ENCODE measurements at regions not wholly inside any gene's neighbourhood (a gene's known extent, or its start where the extent isn't known, plus 50 kb on each side); places are given as distances from the start of the nearest gene placed in this dataset.
A peak's percentile ranks its signal among the peaks of the same experiment; 100 is the strongest.

- TF ChIP-seq, protein P1, sequence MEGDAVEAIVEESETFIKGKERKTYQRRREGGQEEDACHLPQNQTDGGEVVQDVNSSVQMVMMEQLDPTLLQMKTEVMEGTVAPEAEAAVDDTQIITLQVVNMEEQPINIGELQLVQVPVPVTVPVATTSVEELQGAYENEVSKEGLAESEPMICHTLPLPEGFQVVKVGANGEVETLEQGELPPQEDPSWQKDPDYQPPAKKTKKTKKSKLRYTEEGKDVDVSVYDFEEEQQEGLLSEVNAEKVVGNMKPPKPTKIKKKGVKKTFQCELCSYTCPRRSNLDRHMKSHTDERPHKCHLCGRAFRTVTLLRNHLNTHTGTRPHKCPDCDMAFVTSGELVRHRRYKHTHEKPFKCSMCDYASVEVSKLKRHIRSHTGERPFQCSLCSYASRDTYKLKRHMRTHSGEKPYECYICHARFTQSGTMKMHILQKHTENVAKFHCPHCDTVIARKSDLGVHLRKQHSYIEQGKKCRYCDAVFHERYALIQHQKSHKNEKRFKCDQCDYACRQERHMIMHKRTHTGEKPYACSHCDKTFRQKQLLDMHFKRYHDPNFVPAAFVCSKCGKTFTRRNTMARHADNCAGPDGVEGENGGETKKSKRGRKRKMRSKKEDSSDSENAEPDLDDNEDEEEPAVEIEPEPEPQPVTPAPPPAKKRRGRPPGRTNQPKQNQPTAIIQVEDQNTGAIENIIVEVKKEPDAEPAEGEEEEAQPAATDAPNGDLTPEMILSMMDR (IDR thresholded peaks at IDR 0.05; ENCODE audit: control extremely low read depth, extremely low read depth): no peak
- Histone ChIP-seq H3K9me3 (ENCODE audit: control insufficient read depth in 4 of 4, insufficient read depth in 3 of 4, low read length in 3 of 4) (no peaks in the 10 kb centered on the region), H3K4me3 (no peak overlapping the region), H3K36me3 (ENCODE audit: control insufficient read depth in 4 of 4, insufficient read depth in 4 of 4, low read length in 4 of 4) (no peaks in the 10 kb centered on the region), H3K4me1 (ENCODE audit: control insufficient read depth in 5 of 5, insufficient read depth in 5 of 5, low read length in 5 of 5) (peaks cover 0 to 28% (median 9%) of the 10 kb centered on the region in 5 donors), H3K27ac (ENCODE audit: low read depth in 1 of 2, low read length in 1 of 2) (no peak overlapping the region), H3K9ac (ENCODE audit: insufficient read depth in 1 of 2, low read length in 2 of 2) (no peak overlapping the region), H3K27me3 (ENCODE audit: control insufficient read depth in 3 of 3, insufficient read depth in 3 of 3, low read length in 2 of 3) (no peaks in the 10 kb centered on the region)
- DNase-seq: peak in 1 of 3 donors; percentile 1
- no peak for ATAC-seq (ENCODE audit: insufficient read depth, low FRiP score)
- 89 to 97% methylated on average over 9 of the region's 9 CpGs for WGBS, 2 donors
Measured at GRCh38 chr9:134490446-134490845, 151.2 kb upstream of the COL5A1 start.

DNA sequence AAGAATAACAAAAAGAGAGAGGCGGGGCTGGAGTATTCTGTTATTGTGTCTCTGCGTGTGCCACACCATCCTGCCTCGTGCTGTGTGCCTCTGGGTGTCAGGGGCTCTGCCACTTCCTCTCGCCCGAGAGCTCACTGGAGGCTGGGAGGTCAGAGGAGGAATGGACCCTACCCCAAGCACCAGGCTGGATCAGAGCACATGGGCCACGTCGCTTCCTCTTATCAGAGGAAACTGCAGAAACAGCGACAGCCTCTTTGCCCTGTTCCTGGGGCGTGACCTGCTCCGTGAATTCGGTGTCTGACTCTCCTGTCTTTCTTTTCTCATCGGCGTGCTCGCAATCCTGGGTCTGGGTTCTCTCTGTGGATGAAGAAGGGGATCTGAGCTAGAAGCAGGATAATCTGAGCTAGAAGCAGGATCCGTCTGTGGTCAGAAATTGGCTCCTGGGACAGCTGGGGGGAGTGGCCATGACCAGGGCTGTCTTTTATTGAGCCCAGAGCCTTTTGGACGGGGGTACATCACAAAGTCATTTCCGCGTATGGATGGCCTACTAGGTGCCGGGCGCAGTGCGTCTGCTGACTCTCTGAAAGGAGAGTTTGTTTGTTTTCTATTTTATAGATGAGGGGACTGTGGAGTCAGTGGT is 150.3 kb upstream of the COL5A1 start:
- DNase-seq: peak in 1 of 3 donors; percentile 10
- H3K36me3 ChIP-seq (ENCODE audit: control insufficient read depth in 4 of 4, insufficient read depth in 4 of 4, low read length in 4 of 4): no peaks in the 10 kb centered on the region
- peaks cover 0 to 28% (median 9%) of the 10 kb centered on the region in 5 donors for H3K4me1 ChIP-seq (ENCODE audit: control insufficient read depth in 5 of 5, insufficient read depth in 5 of 5, low read length in 5 of 5)
- H3K27me3 ChIP-seq (ENCODE audit: control insufficient read depth in 3 of 3, insufficient read depth in 3 of 3, low read length in 2 of 3): no peaks in the 10 kb centered on the region
- TF ChIP-seq, protein P1 (IDR thresholded peaks at IDR 0.05; ENCODE audit: control extremely low read depth, extremely low read depth): no peak
- no peaks in the 10 kb centered on the region for H3K9me3 ChIP-seq (ENCODE audit: control insufficient read depth in 4 of 4, insufficient read depth in 3 of 4, low read length in 3 of 4)
- H3K27ac ChIP-seq (ENCODE audit: low read depth in 1 of 2, low read length in 1 of 2): no peak overlapping the region
- 66 to 76% methylated on average over 21 of the region's 21 CpGs for WGBS, 2 donors
- H3K9ac ChIP-seq (ENCODE audit: insufficient read depth in 1 of 2, low read length in 2 of 2): peak overlapping the region in 1 of 2 donors; percentile 52
- no peak for ATAC-seq (ENCODE audit: insufficient read depth, low FRiP score)
- H3K4me3 ChIP-seq: no peak overlapping the region

GRCh38 chr9:134491856-134492255 is 149.7 kb upstream of the COL5A1 start:
- Histone ChIP-seq H3K27me3 (ENCODE audit: control insufficient read depth in 3 of 3, insufficient read depth in 3 of 3, low read length in 2 of 3) (no peaks in the 10 kb centered on the region), H3K27ac (ENCODE audit: low read depth in 1 of 2, low read length in 1 of 2) (peak overlapping the region in 1 of 2 donors; percentile 62), H3K4me3 (no peak overlapping the region), H3K9ac (ENCODE audit: insufficient read depth in 1 of 2, low read length in 2 of 2) (peak overlapping the region in 1 of 2 donors; percentile 52), H3K4me1 (ENCODE audit: control insufficient read depth in 5 of 5, insufficient read depth in 5 of 5, low read length in 5 of 5) (peaks cover 0 to 32% (median 9%) of the 10 kb centered on the region in 5 donors), H3K36me3 (ENCODE audit: control insufficient read depth in 4 of 4, insufficient read depth in 4 of 4, low read length in 4 of 4) (no peaks in the 10 kb centered on the region), H3K9me3 (ENCODE audit: control insufficient read depth in 4 of 4, insufficient read depth in 3 of 4, low read length in 3 of 4) (no peaks in the 10 kb centered on the region)
- 79 to 89% methylated on average over 11 of the region's 11 CpGs for whole genome bisulfite sequencing, 2 donors
- TF ChIP-seq, protein P1 (IDR thresholded peaks at IDR 0.05; ENCODE audit: control extremely low read depth, extremely low read depth): no peak
- DNase-seq: peak in 1 of 3 donors; percentile 22
- no peak for ATAC-seq (ENCODE audit: insufficient read depth, low FRiP score)
